AG04449 (cell line): ENCODE measurements at regions not wholly inside any gene's neighbourhood (a gene's known extent, or its start where the extent isn't known, plus 50 kb on each side); places are given as distances from the start of the nearest gene placed in this dataset.

ENCODE experiments used
- CTCF ChIA-PET: fragments of 350-600 bp; formaldehyde crosslinking; extraction: SDS; loops from one replicate; lab custom pipeline; 2021; ENCODE audit warnings: antibody characterized with exemption; lab: Yijun Ruan, JAX
- POLR2A ChIA-PET: fragments of 400-600, 350-600 bp; formaldehyde crosslinking; extraction: SDS; loops from one replicate; lab custom pipeline; 2020; ENCODE audit warnings: antibody characterized with exemption, inconsistent platforms; lab: Yijun Ruan, JAX
- DNase-seq: peaks from one replicate; pipeline ENCODE4 v3.0.0-alpha.2; 2010; ENCODE audit warnings: low read depth, low spot score
- H3K4me3 ChIP-seq: 2 replicates; pipeline ENCODE4 v1.5.1; 2011; ENCODE audit warnings: low read depth, mild to moderate bottlenecking, control low read depth, low read length
- CTCF ChIP-seq: IDR thresholded peaks from one replicate; pipeline ENCODE4 v1.5.1; 2011; ENCODE audit warnings: mild to moderate bottlenecking, moderate library complexity, low read length, control low read depth, inconsistent platforms; ENCODE audit not compliant: insufficient read depth; ENCODE audit errors: missing control alignments

- no peak for TF ChIP-seq CTCF
- CTCF ChIA-PET, result interaction anchor here (1.4 to 1.5 kb wide), 2 partner anchors 95 to 339 kb away, joined by 3 to 6 read pairs; no protein-coding TSS in a partner anchor
- POLR2A ChIA-PET, result no interaction called here
- H3K4me3 ChIP-seq, result no peak overlapping the region
- DNase-seq, result no peak
Observed at GRCh38 chr19:29076161-29076560, 136.8 kb downstream of the UQCRFS1 start.

- no peak for DNase-seq
- no peak overlapping the region for H3K4me3 ChIP-seq
- ChIA-PET CTCF (no interaction called here), POLR2A (no interaction called here)
- no peak for TF ChIP-seq CTCF
Observed at GRCh38 chr19:29075149-29075548, 137.8 kb downstream of the UQCRFS1 start.

GRCh38 chr19:29074579-29074978 lies 138.4 kb downstream of the UQCRFS1 start:
- ChIA-PET POLR2A (no interaction called here), CTCF (no interaction called here)
- no peak for DNase-seq
- no peak overlapping the region for H3K4me3 ChIP-seq
- no peak for TF ChIP-seq CTCF

GRCh38 chr19:29067831-29068230 lies 145.1 kb downstream of the UQCRFS1 start:
- TF ChIP-seq CTCF, result no peak
- no peak for DNase-seq
- H3K4me3 ChIP-seq, result no peak overlapping the region
- ChIA-PET CTCF (no interaction called here), POLR2A (no interaction called here)

- no peak for DNase-seq
- H3K4me3 ChIP-seq, result no peak overlapping the region
- CTCF ChIA-PET, result no interaction called here
- TF ChIP-seq CTCF, result no peak
- POLR2A ChIA-PET, result no interaction called here
Observed at GRCh38 chr19:29062475-29063435, 150.2 kb downstream of the UQCRFS1 start.

GRCh38 chr19:29060813-29061364 lies 152.1 kb downstream of the UQCRFS1 start:
- POLR2A ChIA-PET, result no interaction called here
- CTCF ChIA-PET, result no interaction called here
- H3K4me3 ChIP-seq, result no peak overlapping the region
- no peak for DNase-seq
- TF ChIP-seq CTCF, result no peak
